Ammon's horn (tissue), 1 donor: ENCODE measurements at regions not wholly inside any gene's neighbourhood (a gene's known extent, or its start where the extent isn't known, plus 50 kb on each side); places are given as distances from the start of the nearest gene placed in this dataset.
"Not testable (repeated sequence)": the region's sequence is repeated elsewhere in the genome, so short reads cannot be mapped to it uniquely, and the experiment has no call there.

Source experiments
- DNase-seq: peaks from one replicate; pipeline ENCODE4 v3.0.0-alpha.2; 2016; ENCODE audit warnings: low spot score

- DNase-seq = no peak
These were observed 100.9 kb upstream of the CCN2 start for GRCh38 chr6:132052096-132052495.

GRCh38 chr6:132045877-132046276 is 94.7 kb upstream of the CCN2 start:
- DNase-seq = no peak

DNA sequence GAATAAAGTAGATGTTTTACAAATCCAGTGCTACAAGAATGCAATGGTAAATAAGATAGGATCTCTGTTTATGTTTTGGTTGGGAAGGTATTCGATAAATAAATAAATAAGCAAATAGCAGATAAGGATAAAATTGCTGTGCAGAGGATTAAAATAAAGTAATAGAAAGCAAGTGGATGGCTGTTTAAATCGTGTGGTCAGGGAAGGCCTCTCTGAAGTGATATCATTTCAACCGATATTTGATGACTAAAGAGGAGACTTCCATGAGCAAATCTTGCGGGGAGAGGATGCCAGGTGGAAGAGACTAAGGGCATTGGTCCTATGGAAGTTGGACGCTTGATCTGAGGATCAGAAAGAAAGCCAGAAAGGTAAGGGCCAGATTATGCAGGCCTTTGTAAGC is 92.0 kb upstream of the CCN2 start:
- DNase-seq = no peak

DNA sequence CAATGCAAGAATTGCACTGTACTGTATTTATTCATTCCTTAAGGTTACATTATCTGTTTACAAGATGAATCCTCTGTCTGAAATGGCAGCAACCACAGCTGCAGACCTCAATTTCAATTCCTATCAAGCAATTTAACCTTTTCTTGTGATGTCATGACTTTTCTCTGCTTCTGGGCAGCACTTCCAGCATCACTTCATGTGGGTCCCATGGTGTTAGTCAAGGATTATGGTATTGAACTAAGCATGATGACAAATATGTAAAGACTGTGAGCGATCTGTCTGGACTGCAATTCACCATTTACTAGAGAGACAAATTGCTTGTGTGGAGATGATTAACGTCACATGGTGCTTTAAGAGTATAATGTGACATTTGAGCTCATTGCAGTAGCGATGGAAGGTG is 90.5 kb upstream of the CCN2 start:
- DNase-seq = no peak

DNA sequence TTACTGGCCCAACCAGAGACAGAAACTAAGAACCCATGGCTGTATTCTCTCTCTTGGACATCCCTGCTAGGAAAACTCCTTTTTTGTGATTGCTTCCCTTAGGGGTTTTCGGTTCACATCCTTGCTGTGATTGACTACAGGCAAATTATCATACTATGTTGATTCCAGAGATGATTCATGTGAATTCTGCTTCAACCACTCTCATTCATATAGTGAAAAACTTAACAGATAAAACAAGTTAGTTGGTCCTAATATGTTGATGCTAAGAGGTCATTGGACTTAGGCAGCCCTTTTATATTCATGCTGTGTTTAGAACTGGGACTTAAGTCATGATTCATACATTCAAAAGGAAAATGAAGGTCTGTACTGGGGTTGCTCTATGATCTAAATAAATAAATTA is 76.9 kb upstream of the CCN2 start:
- DNase-seq = no peak

GRCh38 chr6:132025468-132025867 is 74.3 kb upstream of the CCN2 start:
- no peak for DNase-seq

GRCh38 chr6:132023490-132023889 is 72.3 kb upstream of the CCN2 start:
- no peak for DNase-seq

DNA sequence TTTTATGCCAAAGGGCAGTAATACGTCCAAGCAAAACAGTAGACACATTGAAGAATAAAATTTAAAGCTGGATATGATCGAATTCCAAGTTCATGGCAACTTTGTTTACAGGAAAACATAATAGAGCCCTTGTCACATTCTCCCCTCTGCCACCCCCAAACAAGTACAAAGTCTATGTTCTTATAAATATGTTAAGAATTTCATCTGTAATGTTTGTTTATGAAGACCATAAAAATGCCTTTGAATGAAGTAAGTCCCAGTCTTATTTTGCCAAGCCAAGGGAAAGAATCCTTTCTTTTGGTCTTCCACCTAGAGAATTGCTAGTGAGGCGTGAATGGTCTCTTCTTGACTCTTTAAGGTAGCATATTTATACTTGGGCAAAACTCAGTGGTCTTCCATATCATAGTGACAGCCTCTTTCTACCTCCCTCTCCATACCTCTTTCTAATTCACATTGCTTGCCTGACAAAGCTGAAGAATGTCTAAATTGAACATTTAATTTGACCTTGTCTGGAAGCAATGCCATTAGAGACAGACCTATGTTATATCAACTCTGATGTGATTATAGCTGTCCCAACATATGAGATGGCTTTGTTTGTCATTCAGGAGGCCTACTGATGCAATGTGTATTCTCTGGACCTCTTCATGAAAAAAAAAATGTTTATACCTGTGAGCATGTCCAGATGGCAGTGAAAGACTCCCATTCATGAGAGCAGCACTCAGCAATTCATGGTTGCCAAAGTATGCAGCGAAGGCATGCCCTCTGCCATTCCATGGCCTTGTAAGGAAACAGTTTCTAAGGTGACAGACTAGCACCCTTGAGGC is 70.6 kb upstream of the CCN2 start:
- no peak for DNase-seq

GRCh38 chr6:132020918-132021317 is 69.7 kb upstream of the CCN2 start:
- not testable (repeated sequence) for DNase-seq

GRCh38 chr6:132020138-132020581 is 69.0 kb upstream of the CCN2 start:
- DNase-seq = no peak

GRCh38 chr6:132019586-132019985 is 68.4 kb upstream of the CCN2 start:
- DNase-seq = no peak

- no peak for DNase-seq
These were observed 66.8 kb upstream of the CCN2 start for GRCh38 chr6:132017942-132018341.

DNA sequence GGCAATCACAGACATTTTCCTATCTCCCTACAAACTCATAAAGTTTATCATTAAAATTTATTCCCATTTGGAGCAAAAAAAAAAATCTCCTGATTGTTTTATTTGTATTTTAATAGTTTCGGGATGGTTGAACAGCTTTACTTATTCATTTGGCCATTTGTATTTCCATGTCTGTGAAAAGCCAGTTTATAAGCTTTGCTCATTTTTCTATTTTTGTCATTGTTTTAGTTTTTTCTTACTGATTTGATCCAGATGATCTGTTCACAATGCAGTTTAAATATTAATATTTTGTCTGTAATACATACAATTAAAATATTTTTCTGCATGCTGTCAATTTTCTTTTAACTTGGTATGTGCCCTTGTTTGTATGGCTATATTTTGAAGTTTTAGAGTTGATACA is 65.2 kb upstream of the CCN2 start:
- DNase-seq = no peak

GRCh38 chr6:132011582-132011981 is 60.4 kb upstream of the CCN2 start:
- no peak for DNase-seq

DNA sequence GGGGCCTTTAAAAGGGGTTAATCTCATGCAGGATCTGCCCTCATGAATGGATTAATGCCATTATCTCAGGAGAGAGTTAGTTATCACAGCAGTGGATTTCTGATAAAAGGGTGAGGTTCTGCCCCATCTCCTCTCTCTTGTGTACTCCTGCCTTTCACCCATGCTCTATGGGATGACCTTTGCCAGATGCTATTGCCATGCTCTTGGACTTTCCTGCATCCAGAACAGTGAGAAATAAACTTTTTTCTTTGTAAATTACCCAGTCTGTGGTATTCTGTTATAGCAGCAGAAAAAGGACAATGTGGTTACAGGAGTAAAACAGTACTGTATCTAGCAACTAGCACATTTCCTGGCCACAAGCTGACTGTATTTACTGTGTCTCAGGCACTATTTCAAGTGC is 58.0 kb upstream of the CCN2 start:
- no peak for DNase-seq

DNA sequence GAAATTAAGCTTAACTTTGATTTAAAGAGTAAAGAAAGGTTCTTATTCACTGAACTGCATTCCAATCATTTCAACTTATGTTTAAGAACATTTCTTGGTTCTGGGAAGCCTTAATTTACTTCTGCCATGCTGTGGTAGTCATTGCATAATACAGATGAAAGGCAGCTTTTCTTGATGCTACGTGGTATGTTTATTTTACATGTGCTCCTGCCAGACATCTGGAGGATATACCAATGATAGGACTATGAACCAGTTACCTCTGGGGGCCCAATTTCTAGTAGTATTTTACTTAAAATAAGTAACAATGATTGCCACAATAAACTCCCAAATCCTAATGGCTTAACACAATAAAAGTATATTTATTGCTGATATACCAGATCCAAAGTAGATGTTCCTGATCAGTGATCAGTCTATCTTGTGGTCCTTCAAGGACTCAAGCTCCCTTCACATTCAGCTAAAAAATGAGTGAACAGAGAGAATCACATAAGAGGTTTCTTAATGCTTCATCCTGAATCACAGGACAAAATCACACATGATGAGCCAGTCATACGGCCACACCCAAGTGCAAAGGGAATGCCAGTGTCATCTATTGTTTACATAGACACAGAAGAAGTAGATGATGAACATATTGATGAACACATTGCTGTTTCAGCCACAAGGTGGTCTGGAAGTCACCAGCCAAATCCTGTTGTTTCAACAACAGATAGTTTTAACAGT is 56.5 kb upstream of the CCN2 start:
- no peak for DNase-seq

DNA sequence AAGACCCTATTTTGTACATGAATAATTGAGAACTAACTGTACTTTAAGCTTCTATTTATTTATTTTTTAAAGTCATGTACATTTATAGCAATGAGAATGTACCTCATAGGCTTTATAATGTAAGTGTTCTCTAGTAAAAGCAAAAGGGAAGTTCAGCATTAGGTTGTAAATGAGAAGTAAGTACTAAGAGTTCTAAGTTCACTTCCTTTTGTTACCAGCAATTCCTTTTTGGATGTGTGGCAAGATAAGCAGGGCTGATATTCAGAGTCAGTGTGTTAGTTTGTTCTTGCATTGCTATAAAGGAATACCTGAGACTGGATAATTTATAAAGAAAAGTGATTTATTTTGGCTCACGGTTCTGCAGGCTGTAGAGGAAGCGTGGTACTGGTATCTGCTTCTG is 54.0 kb upstream of the CCN2 start:
- peak; percentile 34 for DNase-seq

GRCh38 chr6:132004668-132005067 is 53.5 kb upstream of the CCN2 start:
- DNase-seq = no peak

DNA sequence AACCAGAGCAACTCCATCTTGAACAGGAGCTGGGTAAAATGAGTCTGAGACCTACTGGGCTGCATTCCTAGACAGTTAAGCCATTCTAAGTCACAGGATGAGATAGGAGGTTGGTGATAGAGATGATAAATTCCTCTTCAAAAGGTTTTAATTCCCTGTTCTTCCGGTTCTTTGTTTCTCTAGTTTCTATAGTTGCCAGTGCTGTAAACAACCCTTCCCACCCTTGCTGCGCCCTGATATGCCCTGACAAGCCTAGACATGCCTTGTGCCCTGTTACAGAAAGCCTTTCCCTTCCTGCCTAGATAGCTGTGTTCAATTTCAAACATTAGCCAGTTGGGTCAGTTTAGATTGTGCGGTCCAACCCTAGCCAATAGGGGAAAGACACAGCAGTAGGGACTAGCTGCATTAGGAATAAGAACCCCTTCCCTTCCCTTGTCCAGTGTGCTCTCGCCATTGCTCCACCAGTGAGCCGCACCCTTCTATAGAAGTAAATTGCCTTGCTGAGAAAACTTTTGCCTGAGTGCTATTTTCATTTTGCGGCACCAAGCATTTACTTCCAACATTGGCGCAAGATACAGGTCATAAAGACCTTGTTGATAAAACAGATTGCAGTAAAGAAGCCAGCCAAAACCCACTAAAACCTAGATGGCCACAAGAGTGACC is 52.5 kb upstream of the CCN2 start:
- no peak for DNase-seq
